HFFc6 (cell line): ENCODE measurements at regions not wholly inside any gene's neighbourhood (a gene's known extent, or its start where the extent isn't known, plus 50 kb on each side); places are given as distances from the start of the nearest gene placed in this dataset.

ENCODE experiments used
- DNase-seq: peaks from one replicate; pipeline ENCODE4 v3.0.0-alpha.2; 2018
- H3K27ac Mint-ChIP-seq: 2 replicates; pipeline ENCODE4 v1.8.0; 2020; ENCODE audit warnings: mild to moderate bottlenecking, mixed read lengths
- H3K27me3 Mint-ChIP-seq: 2 replicates; pipeline ENCODE4 v1.8.0; 2021; ENCODE audit warnings: mild to moderate bottlenecking, moderate library complexity, mixed read lengths; ENCODE audit not compliant: insufficient read depth
- H3K36me3 Mint-ChIP-seq: 2 replicates; pipeline ENCODE4 v1.8.0; 2021; ENCODE audit warnings: low read depth, mixed read lengths
- H3K4me1 Mint-ChIP-seq: 2 replicates; pipeline ENCODE4 v1.8.0; 2020; ENCODE audit warnings: low read depth, mixed read lengths
- H3K4me3 Mint-ChIP-seq: 2 replicates; pipeline ENCODE4 v1.8.0; 2020; ENCODE audit warnings: mild to moderate bottlenecking, moderate library complexity, mixed read lengths
- H3K9me3 Mint-ChIP-seq: 2 replicates; pipeline ENCODE4 v1.8.0; 2020; ENCODE audit warnings: mild to moderate bottlenecking, mixed read lengths
- TF ChIP-seq, protein P1 (sequence below): fragments of 200-600 bp; sonication (generic); IDR thresholded peaks from 2 replicates; pipeline ENCODE4 v1.5.0; 2021; ENCODE audit warnings: antibody characterized with exemption, mild to moderate bottlenecking

DNA sequence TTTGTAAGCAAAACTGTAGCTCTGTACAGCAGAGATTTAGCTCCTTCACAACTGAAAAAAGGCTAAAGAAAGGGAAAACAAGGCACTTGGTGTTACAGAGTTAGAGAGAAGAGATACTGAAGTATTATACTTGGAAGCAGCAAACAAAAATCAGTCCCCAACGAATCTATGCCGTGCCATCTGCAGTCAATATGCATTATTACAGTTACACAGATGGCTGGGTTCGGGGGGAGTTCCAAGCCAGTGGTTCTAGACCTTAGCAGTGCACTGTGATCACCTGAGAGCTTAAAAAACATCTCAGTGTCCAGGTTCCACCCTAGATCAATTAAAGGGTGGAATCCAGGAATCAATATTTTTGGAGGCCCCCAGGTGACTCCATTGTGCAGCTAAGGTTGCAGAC is 489.9 kb downstream of the SHISA9 start:
- Mint-ChIP-seq H3K4me3 (no peak overlapping the region), H3K27ac (no peak overlapping the region), H3K36me3 (no peaks in the 10 kb centered on the region), H3K27me3 (no peaks in the 10 kb centered on the region; the same call in none of the 2 replicates), H3K4me1 (no peaks in the 10 kb centered on the region), H3K9me3 (peaks cover 34% of the 10 kb centered on the region)
- TF ChIP-seq, protein P1, sequence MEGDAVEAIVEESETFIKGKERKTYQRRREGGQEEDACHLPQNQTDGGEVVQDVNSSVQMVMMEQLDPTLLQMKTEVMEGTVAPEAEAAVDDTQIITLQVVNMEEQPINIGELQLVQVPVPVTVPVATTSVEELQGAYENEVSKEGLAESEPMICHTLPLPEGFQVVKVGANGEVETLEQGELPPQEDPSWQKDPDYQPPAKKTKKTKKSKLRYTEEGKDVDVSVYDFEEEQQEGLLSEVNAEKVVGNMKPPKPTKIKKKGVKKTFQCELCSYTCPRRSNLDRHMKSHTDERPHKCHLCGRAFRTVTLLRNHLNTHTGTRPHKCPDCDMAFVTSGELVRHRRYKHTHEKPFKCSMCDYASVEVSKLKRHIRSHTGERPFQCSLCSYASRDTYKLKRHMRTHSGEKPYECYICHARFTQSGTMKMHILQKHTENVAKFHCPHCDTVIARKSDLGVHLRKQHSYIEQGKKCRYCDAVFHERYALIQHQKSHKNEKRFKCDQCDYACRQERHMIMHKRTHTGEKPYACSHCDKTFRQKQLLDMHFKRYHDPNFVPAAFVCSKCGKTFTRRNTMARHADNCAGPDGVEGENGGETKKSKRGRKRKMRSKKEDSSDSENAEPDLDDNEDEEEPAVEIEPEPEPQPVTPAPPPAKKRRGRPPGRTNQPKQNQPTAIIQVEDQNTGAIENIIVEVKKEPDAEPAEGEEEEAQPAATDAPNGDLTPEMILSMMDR: no peak
- no peak for DNase-seq

GRCh38 chr16:13392341-13392740 is 490.9 kb downstream of the SHISA9 start:
- H3K27ac Mint-ChIP-seq: no peak overlapping the region
- peaks cover 2% of the 10 kb centered on the region for H3K27me3 Mint-ChIP-seq
- no peak overlapping the region for H3K4me3 Mint-ChIP-seq
- H3K36me3 Mint-ChIP-seq: no peaks in the 10 kb centered on the region
- no peaks in the 10 kb centered on the region for H3K4me1 Mint-ChIP-seq
- TF ChIP-seq, protein P1: no peak
- peaks cover 31% of the 10 kb centered on the region for H3K9me3 Mint-ChIP-seq
- no peak for DNase-seq

DNA sequence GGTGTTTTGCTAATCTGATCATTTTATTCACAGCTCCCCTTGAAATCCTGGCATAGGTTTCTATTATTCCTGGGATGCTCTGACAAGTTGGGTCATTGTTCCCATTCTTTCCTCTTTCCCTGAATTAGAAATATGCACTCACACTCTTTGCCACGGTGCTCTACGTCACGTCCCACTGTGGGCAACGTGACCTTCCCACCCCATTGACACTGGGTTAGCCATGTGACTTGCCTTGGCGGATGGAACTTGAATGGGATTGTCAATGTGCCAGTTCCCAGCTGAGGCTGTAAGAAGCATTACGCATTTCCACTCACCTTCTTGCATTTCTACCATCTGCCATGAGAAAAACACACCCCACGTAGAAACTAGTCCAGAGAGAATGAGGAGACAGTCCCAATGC is 492.4 kb downstream of the SHISA9 start:
- H3K4me3 Mint-ChIP-seq: no peak overlapping the region
- H3K4me1 Mint-ChIP-seq: no peaks in the 10 kb centered on the region
- no peak for DNase-seq
- H3K9me3 Mint-ChIP-seq: peaks cover 38% of the 10 kb centered on the region
- peaks cover 2% of the 10 kb centered on the region for H3K27me3 Mint-ChIP-seq
- no peak overlapping the region for H3K27ac Mint-ChIP-seq
- H3K36me3 Mint-ChIP-seq: no peaks in the 10 kb centered on the region
- TF ChIP-seq, protein P1: no peak

DNA sequence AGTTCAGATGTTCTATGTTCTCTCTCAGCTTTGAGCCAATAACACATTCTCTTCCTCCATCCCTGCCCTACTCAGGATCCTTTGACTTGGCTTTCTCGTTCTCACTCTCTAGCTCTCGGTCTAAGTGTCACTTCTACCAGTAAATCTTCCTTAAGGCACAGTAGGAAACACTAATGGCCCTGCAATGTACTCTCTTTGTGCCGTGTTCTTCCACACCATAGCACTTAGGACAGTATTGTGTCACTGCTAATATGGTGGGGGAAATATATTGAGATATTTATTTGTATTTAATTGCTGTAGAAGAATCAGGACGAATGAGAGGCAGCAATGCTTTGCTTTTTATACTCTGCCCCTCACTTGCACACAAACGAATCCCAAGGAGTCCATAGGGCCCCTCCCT is 493.1 kb downstream of the SHISA9 start:
- H3K9me3 Mint-ChIP-seq: peaks cover 41% of the 10 kb centered on the region
- no peaks in the 10 kb centered on the region for H3K36me3 Mint-ChIP-seq
- H3K4me3 Mint-ChIP-seq: no peak overlapping the region
- H3K27me3 Mint-ChIP-seq: peaks cover 2% of the 10 kb centered on the region
- no peaks in the 10 kb centered on the region for H3K4me1 Mint-ChIP-seq
- no peak for DNase-seq
- TF ChIP-seq, protein P1: no peak
- H3K27ac Mint-ChIP-seq: no peak overlapping the region

- Mint-ChIP-seq H3K9me3 (peaks cover 52% of the 10 kb centered on the region), H3K27ac (no peak overlapping the region), H3K36me3 (no peaks in the 10 kb centered on the region), H3K4me1 (no peaks in the 10 kb centered on the region), H3K27me3 (peaks cover 2% of the 10 kb centered on the region; the same call in 1 of the 2 replicates), H3K4me3 (no peak overlapping the region)
- no peak for DNase-seq
- TF ChIP-seq, protein P1: no peak
Measured at GRCh38 chr16:13397126-13397525, 495.7 kb downstream of the SHISA9 start.

DNA sequence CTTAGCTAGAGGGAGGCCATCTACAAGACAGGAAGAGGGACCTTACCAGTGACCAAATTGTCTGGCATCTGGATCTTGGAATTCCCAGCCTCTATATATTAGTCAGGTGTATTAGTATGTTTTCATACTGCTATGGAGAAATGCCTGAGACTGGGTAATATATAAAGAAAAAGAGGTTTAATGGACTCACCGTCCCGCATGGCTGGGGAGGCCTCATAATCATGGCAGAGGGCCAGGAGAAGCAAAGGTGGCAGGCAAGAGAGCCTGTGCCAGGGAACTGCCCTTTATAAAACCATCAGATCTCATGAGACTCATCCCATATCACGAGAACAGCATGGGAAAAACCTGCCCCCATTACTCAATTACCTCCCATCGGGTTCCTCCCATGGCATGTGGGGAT is 500.2 kb downstream of the SHISA9 start:
- Mint-ChIP-seq H3K27me3 (peaks cover 4% of the 10 kb centered on the region; the same call in 1 of the 2 replicates), H3K9me3 (peaks cover 47% of the 10 kb centered on the region), H3K4me3 (no peak overlapping the region), H3K36me3 (no peaks in the 10 kb centered on the region), H3K27ac (no peak overlapping the region), H3K4me1 (no peaks in the 10 kb centered on the region)
- TF ChIP-seq, protein P1: no peak
- no peak for DNase-seq
